ENCODE measurements at regions not wholly inside any gene's neighbourhood (a gene's known extent, or its start where the extent isn't known, plus 50 kb on each side); places are given as distances from the start of the nearest gene placed in this dataset.

DNA sequence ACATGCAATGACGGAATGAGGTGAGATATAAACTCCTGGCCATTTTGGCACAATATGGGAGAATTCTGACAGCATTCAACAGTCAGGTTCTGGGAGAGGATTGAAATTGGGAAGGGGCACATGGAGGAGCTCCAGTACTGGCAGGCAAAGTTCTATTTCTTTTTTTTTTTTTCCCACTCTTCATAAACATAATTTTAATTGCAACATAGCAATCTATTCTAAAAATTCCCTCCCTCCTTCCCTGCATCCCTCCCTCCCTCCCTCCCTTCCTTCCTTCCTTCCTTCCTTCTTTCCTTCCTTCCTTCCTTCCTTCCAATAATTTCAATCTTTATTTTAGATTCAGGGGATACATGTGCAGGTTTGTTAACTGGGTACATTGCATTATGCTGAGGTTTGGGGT lies 93.2 kb downstream of the PTCSC3 start:
- no peaks in the 10 kb centered on the region for H3K9me1 ChIP-seq (replicated peaks; ENCODE audit: control insufficient read depth, extremely low read depth, insufficient read depth, low read length)
- DNase-seq (ENCODE audit: low read depth, low spot score) (no peak), FAIRE-seq (no peak)
- no peak overlapping the region for H3K9ac ChIP-seq (replicated peaks; ENCODE audit: extremely low read depth, insufficient read depth, low read length)
- no peaks in the 10 kb centered on the region for H3K79me2 ChIP-seq (ENCODE audit: control insufficient read depth, insufficient read depth, low read length)
- no peak for TF ChIP-seq EZH2 (IDR thresholded peaks at IDR 0.05; ENCODE audit: borderline replicate concordance, low read depth, low read length, severe bottlenecking)
- no peak for TF ChIP-seq MYC (IDR thresholded peaks at IDR 0.05; ENCODE audit: low read depth, low read length)
- TF ChIP-seq GATA2 (IDR thresholded peaks at IDR 0.05; ENCODE audit: insufficient read depth, insufficient read length, low read depth, low read length), result no peak
- TF ChIP-seq MAX (IDR thresholded peaks at IDR 0.05; ENCODE audit: insufficient read depth, insufficient read length), result no peak
- TF ChIP-seq FOS (IDR thresholded peaks at IDR 0.05; ENCODE audit: borderline replicate concordance, insufficient read depth, low read length), result no peak
- no peak for TF ChIP-seq CTCF (IDR thresholded peaks at IDR 0.05; ENCODE audit: extremely low read depth in 1 of 2, insufficient read depth in 1 of 2, low read depth in 1 of 2, low read length in 2 of 2)
- TF ChIP-seq POLR2AphosphoS5 (IDR thresholded peaks at IDR 0.05; ENCODE audit: insufficient read depth, low read depth, low read length), result no peak
- TF ChIP-seq JUN (IDR thresholded peaks at IDR 0.05; ENCODE audit: borderline replicate concordance, insufficient read depth, insufficient read length, low read depth), result no peak
- no peak for TF ChIP-seq POLR2A (IDR thresholded peaks at IDR 0.05; ENCODE audit: low read depth, low read length)
- dilution Hi-C loops (cut with MboI; ENCODE audit: extremely low pct_ligation_motif_present, low sequenced_read_pairs), result no loop called here
- intact Hi-C loops (cut with micrococcal nuclease), result no loop called here
- H3K36me3 ChIP-seq (ENCODE audit: control insufficient read depth in 2 of 2, extremely low read depth in 1 of 2, insufficient read depth in 2 of 2, low read length in 2 of 2), result no peaks in the 10 kb centered on the region
- no TSS peak for BruUV-seq (replicated peaks)
- no peaks in the 10 kb centered on the region for H3K4me1 ChIP-seq (ENCODE audit: control insufficient read depth, extremely low read depth, insufficient read depth, low read length)
- H3K27me3 ChIP-seq (ENCODE audit: control insufficient read depth in 2 of 2, insufficient read depth in 2 of 2, low read length in 2 of 2), result peaks cover 0 to 2% of the 10 kb centered on the region in 2 experiments
- H3K27ac ChIP-seq (ENCODE audit: insufficient read depth, low read depth, low read length), result no peak overlapping the region
- H3K4me3 ChIP-seq (replicated peaks in 1 of 3; ENCODE audit: insufficient read depth in 1 of 3, low read depth in 1 of 3, low read length in 3 of 3), result no peak overlapping the region
- no peak overlapping the region for H2AFZ ChIP-seq (ENCODE audit: low read depth, low read length)
- no peaks in the 10 kb centered on the region for H3K9me3 ChIP-seq (replicated peaks; ENCODE audit: control insufficient read depth, insufficient read depth, low read length)
- H4K20me1 ChIP-seq (replicated peaks; ENCODE audit: control insufficient read depth, extremely low read depth, insufficient read depth, low read length), result no peaks in the 10 kb centered on the region
- CTCF ChIA-PET, result interaction anchor here (1.4 kb wide), 1 partner anchor 14 kb away, joined by 4 read pairs; no protein-coding TSS in a partner anchor
- POLR2A ChIA-PET, result no interaction called here
- H3K4me2 ChIP-seq (ENCODE audit: insufficient read depth, low read length), result no peak overlapping the region

Measured in endothelial cell of umbilical vein (primary cell).